B cell (primary cell): ENCODE measurements at regions not wholly inside any gene's neighbourhood (a gene's known extent, or its start where the extent isn't known, plus 50 kb on each side); places are given as distances from the start of the nearest gene placed in this dataset.
"Not testable (repeated sequence)": the region's sequence is repeated elsewhere in the genome, so short reads cannot be mapped to it uniquely, and the experiment has no call there.

Source experiments
- ATAC-seq: fragments of 200-7000 bp; cut with Tn5 transposase; one replicate; pipeline ENCODE4 v1.10.0; 2021; ENCODE audit warnings: low read depth, mild to moderate bottlenecking, moderate number of reproducible peaks, moderate library complexity
- CTCF ChIA-PET: fragments of 350-600 bp; sonication (Branson Sonifier 250); formaldehyde crosslinking; loops from one replicate; lab custom pipeline; 2021; ENCODE audit warnings: antibody characterized with exemption, inconsistent platforms; lab: Charles Lee
- POLR2A ChIA-PET: fragments of 350-600 bp; sonication (Branson Sonifier 250); formaldehyde crosslinking; loops from one replicate; lab custom pipeline; 2021; ENCODE audit warnings: antibody characterized with exemption; lab: Charles Lee
- DNase-seq: peaks from one replicate; pipeline ENCODE4 v3.0.0; 2013
- H2AFZ ChIP-seq: 2 replicates; pipeline ENCODE4 v1.6.1; 2012; ENCODE audit warnings: mild to moderate bottlenecking, low read depth, low read length; ENCODE audit not compliant: insufficient read depth, poor library complexity, severe bottlenecking
- H3K27ac ChIP-seq, 2 donors: 1 replicate in 1 of 2; 2 replicates in 1 of 2; pipeline ENCODE4 v1.5.1; 2012 to 2013; ENCODE audit warnings: low read length in 2 of 2, mild to moderate bottlenecking in 2 of 2, moderate library complexity in 1 of 2
- H3K27me3 ChIP-seq, 4 experiments: fragments of 200-600 bp in 1 of 4; sonication (generic) in 1 of 4; replicated peaks in 1 of 4; 1 replicate in 2 of 4; 2 replicates in 2 of 4; pipeline versions ENCODE4 v1.6.1 to v1.7.0; 2013 to 2016; ENCODE audit warnings: low read length in 3 of 4, mild to moderate bottlenecking in 2 of 4, mixed read lengths in 1 of 4, moderate library complexity in 1 of 4; ENCODE audit not compliant: insufficient read depth in 4 of 4, control insufficient read depth in 3 of 4; ENCODE audit errors: control extremely low read depth in 1 of 4
- H3K36me3 ChIP-seq, 2 experiments: replicated peaks in 1 of 2; 1 replicate in 1 of 2; 2 replicates in 1 of 2; pipeline versions ENCODE4 v1.6.1 to v1.7.1; 2013; ENCODE audit warnings: low read length in 1 of 2; ENCODE audit not compliant: insufficient read depth in 2 of 2, control insufficient read depth in 1 of 2; ENCODE audit errors: control extremely low read depth in 1 of 2, extremely low read depth in 1 of 2
- H3K4me1 ChIP-seq, 2 donors: fragments of 200-600 bp in 1 of 2; sonication (generic) in 1 of 2; 1 replicate in 1 of 2; 2 replicates in 1 of 2; pipeline versions ENCODE4 v1.5.1 to v1.6.1; 2013 to 2017; ENCODE audit warnings: low read length in 2 of 2; ENCODE audit not compliant: control insufficient read depth in 2 of 2, insufficient read depth in 2 of 2
- H3K4me2 ChIP-seq: replicated peaks from 2 replicates; pipeline ENCODE3; 2012; ENCODE audit warnings: mild to moderate bottlenecking, low read depth, low read length; ENCODE audit not compliant: poor library complexity, severe bottlenecking
- H3K4me3 ChIP-seq, 5 experiments: fragments of 200-600 bp in 1 of 5; sonication (generic) in 1 of 5; 1 replicate in 3 of 5; 2 replicates in 2 of 5; pipeline versions ENCODE4 v1.5.1 to v1.7.0; 2011 to 2016; ENCODE audit warnings: low read length in 4 of 5, mild to moderate bottlenecking in 4 of 5, low read depth in 2 of 5, control low read depth in 1 of 5, moderate library complexity in 1 of 5; ENCODE audit not compliant: insufficient read depth in 1 of 5; ENCODE audit errors: control extremely low read depth in 1 of 5, extremely low read depth in 1 of 5
- H3K79me2 ChIP-seq: fragments of 200-600 bp; sonication (generic); one replicate; pipeline ENCODE4 v1.6.0; 2016; ENCODE audit warnings: low read length; ENCODE audit not compliant: control insufficient read depth, insufficient read depth
- H3K9ac ChIP-seq: fragments of 200-600 bp; sonication (generic); 2 replicates; pipeline ENCODE4 v1.6.1; 2017; ENCODE audit warnings: mild to moderate bottlenecking, low read length, moderate library complexity
- H3K9me3 ChIP-seq, 3 donors: one replicate each; pipeline versions ENCODE4 v1.6.1 to v1.7.1; 2013; ENCODE audit warnings: low read length in 2 of 3; ENCODE audit not compliant: control insufficient read depth in 2 of 3, insufficient read depth in 1 of 3; ENCODE audit errors: control extremely low read depth in 1 of 3
- H4K20me1 ChIP-seq: 2 replicates; pipeline ENCODE4 v1.6.0; 2012; ENCODE audit warnings: mild to moderate bottlenecking, low read length; ENCODE audit not compliant: insufficient read depth, control insufficient read depth, poor library complexity, severe bottlenecking
- H3K27ac Mint-ChIP-seq: one replicate; pipeline ENCODE4 v1.8.0; 2021; ENCODE audit warnings: mixed read lengths
- H3K27me3 Mint-ChIP-seq: one replicate; pipeline ENCODE4 v1.8.0; 2021; ENCODE audit warnings: mixed read lengths
- H3K4me1 Mint-ChIP-seq: one replicate; pipeline ENCODE4 v1.8.0; 2021; ENCODE audit warnings: mixed read lengths
- H3K4me3 Mint-ChIP-seq: one replicate; pipeline ENCODE4 v1.8.0; 2021; ENCODE audit warnings: mixed read lengths
- H3K9me3 Mint-ChIP-seq: one replicate; pipeline ENCODE4 v1.8.0; 2022; ENCODE audit warnings: mixed read lengths; ENCODE audit not compliant: insufficient read depth
- WGBS: methylation state at CpG from one replicate; pipeline ENCODE4 v1.1.5; 2013; ENCODE audit warnings: missing lambda C conversion rate; ENCODE audit not compliant: insufficient coverage; 5-methylcytosine and 5-hydroxymethylcytosine counted together
- intact Hi-C: fragments of 100-400 bp; cut with micrococcal nuclease; formaldehyde crosslinking; loops from one replicate; pipeline ENCODE4 v1.10.0; 2022

DNA sequence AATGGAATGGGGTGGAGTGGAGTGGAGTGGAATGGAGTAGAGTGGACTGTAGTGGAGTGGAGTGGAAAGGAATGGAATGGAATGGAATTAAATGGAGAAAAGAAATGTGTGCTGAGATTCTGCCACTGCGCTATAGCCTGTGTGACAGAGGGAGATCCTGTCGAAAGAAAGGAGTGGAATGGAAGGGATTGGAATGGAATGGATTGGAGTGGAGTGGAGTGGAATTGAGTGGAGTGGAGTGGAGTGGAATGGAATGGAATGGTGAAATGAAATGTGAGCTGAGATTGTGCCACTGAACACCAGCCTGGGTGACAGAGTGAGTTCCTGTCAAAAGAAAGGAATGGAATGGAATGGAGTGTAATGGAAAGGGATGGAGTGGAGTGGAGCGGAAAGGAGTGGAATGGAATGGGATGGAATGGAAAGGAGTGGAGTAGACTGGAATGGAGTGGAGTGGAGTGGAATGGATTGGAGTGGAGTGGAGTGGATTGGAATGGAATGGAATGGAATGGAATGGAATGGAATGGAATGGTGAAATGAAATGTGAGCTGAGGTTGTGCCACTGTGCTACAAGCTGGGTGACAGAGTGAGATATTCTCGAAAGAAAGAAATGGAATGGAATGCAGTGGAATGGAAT lies 603.3 kb downstream of the TP53TG3F start:
- H4K20me1 ChIP-seq, H3K27ac Mint-ChIP-seq, ATAC-seq, H2AFZ ChIP-seq, H3K36me3 ChIP-seq, H3K27ac ChIP-seq, H3K4me1 Mint-ChIP-seq, POLR2A ChIA-PET, H3K4me2 ChIP-seq, H3K4me1 ChIP-seq, CTCF ChIA-PET, H3K4me3 ChIP-seq, H3K27me3 Mint-ChIP-seq, H3K27me3 ChIP-seq, H3K9ac ChIP-seq, H3K4me3 Mint-ChIP-seq, DNase-seq, intact Hi-C loops, H3K79me2 ChIP-seq: not testable (repeated sequence)
- 73% methylated on average over 4 of the region's 4 CpGs for WGBS
- H3K9me3 ChIP-seq = peaks cover 3 to 43% (median 10%) of the 10 kb centered on the region in 3 donors
- H3K9me3 Mint-ChIP-seq = peaks cover 24% of the 10 kb centered on the region

DNA sequence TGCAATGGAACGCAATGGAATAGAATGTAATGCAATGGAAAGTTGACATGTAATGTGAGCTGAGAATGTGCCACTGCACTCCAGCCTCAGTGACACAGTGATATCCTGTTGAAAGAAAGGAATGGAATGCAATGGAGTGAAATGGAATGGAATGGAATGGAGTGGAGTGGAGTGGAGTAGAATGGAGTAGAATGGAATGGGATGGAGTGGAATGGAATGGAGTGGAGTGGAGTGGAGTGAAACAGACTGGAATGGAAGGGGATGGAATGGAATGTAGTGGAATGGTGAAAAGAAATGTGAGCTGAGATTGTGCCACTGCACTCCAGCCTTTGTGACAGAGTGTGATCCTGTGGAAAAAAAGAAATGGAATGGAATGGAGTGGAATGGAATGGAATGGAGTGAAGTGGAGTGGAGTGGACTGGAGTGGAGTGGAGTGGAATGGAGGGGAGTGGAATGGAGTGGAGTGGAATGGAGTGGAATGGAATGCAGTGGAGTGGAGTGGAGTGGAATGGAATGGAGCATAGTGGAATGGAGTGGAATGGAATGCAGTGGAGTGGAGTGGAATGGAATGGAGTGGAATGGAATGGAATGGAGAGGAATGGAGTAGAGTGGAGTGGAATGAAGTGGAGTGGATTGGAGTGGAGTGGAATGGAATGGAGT lies 604.2 kb downstream of the TP53TG3F start:
- H3K36me3 ChIP-seq, H3K9ac ChIP-seq, DNase-seq, intact Hi-C loops, ATAC-seq, H2AFZ ChIP-seq, H3K4me1 ChIP-seq, H3K27ac ChIP-seq, H3K27me3 ChIP-seq, H3K27me3 Mint-ChIP-seq, H3K79me2 ChIP-seq, CTCF ChIA-PET, H3K4me3 ChIP-seq, H3K4me3 Mint-ChIP-seq, H3K4me2 ChIP-seq, POLR2A ChIA-PET, H3K4me1 Mint-ChIP-seq, H4K20me1 ChIP-seq, H3K27ac Mint-ChIP-seq: not testable (repeated sequence)
- peaks cover 24% of the 10 kb centered on the region for H3K9me3 Mint-ChIP-seq
- peaks cover 3 to 46% (median 10%) of the 10 kb centered on the region in 3 donors for H3K9me3 ChIP-seq
- WGBS = 79% methylated on average over 1 of the region's 1 CpG

DNA sequence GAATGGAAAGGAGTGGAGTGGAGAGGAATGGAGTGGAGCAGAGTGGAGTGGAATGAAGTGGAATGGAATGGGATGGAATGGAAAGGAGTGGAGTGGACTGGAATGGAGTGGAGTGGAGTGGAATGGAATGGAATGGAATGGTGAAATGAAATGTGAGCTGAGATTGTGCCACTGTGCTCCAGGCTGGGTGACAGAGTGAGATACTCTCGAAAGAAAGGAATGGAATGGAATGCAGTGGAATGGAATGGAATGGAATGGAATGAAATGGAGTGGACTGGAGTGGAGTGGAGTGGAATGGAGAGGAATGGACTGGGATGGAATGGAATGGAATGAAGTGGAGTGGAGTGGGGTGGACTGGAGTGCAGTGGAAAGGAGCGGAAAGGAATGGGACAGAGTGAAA lies 605.2 kb downstream of the TP53TG3F start:
- ATAC-seq, H3K4me1 Mint-ChIP-seq, H3K4me2 ChIP-seq, H3K4me3 Mint-ChIP-seq, H3K27me3 ChIP-seq, POLR2A ChIA-PET, H2AFZ ChIP-seq, H3K27ac Mint-ChIP-seq, H3K4me1 ChIP-seq, H3K79me2 ChIP-seq, H3K4me3 ChIP-seq, H3K36me3 ChIP-seq, CTCF ChIA-PET, H3K27me3 Mint-ChIP-seq, DNase-seq, H3K27ac ChIP-seq, intact Hi-C loops, H4K20me1 ChIP-seq, H3K9ac ChIP-seq: not testable (repeated sequence)
- peaks cover 24% of the 10 kb centered on the region for H3K9me3 Mint-ChIP-seq
- peaks cover 3 to 51% (median 12%) of the 10 kb centered on the region in 3 donors for H3K9me3 ChIP-seq
- 73% methylated on average over 2 of the region's 2 CpGs for WGBS

DNA sequence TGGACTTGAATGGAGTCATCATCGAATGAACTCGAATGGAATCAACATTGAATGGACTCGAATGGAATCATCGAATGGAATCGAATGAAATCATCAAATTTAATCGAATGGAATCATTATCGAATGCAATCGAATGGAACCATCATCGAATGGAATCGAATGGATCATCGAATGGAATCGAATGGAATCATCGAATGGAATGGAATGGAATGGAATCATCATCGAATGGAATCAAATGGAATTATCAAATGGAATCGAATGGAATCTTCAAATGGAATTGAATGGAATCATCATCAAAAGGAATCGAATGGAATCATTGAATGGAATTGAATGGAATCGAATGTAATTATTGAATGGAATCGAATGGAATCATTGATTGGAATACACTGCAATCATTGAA lies 610.3 kb downstream of the TP53TG3F start:
- H3K4me3 ChIP-seq = not testable (repeated sequence)

More for the DNA sequence above, 610.3 kb downstream of the TP53TG3F start:
- H4K20me1 ChIP-seq, H3K27me3 ChIP-seq, H3K4me1 ChIP-seq, H3K9ac ChIP-seq, H2AFZ ChIP-seq, H3K4me3 Mint-ChIP-seq, DNase-seq, CTCF ChIA-PET, H3K27me3 Mint-ChIP-seq, H3K4me1 Mint-ChIP-seq, intact Hi-C loops, H3K27ac Mint-ChIP-seq, H3K4me2 ChIP-seq, POLR2A ChIA-PET, H3K36me3 ChIP-seq, H3K79me2 ChIP-seq, H3K27ac ChIP-seq, ATAC-seq: not testable (repeated sequence)
- H3K9me3 Mint-ChIP-seq = peaks cover 12% of the 10 kb centered on the region
- H3K9me3 ChIP-seq = peaks cover 5 to 28% (median 6%) of the 10 kb centered on the region in 3 donors
- 88% methylated on average over 18 of the region's 18 CpGs for whole genome bisulfite sequencing
